ENCODE measurements at regions not wholly inside any gene's neighbourhood (a gene's known extent, or its start where the extent isn't known, plus 50 kb on each side); places are given as distances from the start of the nearest gene placed in this dataset.

DNA sequence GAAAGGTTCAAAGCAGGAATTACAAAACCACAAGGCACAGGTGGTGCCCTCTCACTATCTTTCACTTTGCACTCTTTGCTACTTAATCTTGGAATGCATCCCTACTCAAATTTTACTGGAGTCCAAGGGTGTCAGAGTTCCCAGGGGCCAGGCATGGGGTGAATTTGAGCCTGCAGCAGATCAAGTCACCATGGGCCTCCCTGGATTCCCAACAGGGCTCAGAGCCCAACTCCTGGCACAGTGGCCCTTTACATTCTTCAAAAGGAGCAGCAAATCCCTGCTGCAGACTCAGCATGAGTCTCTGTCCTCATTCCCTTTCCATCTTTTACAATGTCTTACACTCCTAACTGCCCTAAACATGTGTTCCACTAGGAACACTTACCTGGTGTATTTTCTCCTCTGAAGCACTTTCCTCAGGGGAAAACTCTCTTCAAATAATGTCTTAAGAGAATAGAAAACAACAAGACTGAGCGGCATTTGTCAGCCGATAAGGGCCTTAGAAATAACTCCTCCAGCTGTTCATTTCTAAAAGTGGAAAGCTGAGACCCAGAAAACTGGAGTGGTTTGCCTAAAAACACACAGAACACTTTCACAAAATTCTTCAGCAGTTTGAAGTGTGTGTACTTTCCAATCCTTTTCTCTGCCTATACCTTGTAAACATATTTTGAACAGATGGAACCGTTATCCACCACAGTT, 596.0 kb downstream of the INSC start:
- TF ChIP-seq GATA2 (IDR thresholded peaks at IDR 0.05; ENCODE audit: low read depth, low read length): no peak
- TF ChIP-seq GATA3 (IDR thresholded peaks at IDR 0.05; ENCODE audit: low read depth, low read length): no peak

All from SH-SY5Y (cell line).